Fibroblast of villous mesenchyme (primary cell): ENCODE measurements at regions not wholly inside any gene's neighbourhood (a gene's known extent, or its start where the extent isn't known, plus 50 kb on each side); places are given as distances from the start of the nearest gene placed in this dataset.

Experiments used
- DNase-seq: peaks from one replicate; pipeline ENCODE4 v3.0.0-alpha.2; 2010; ENCODE audit warnings: low read depth
- H3K4me3 ChIP-seq: 2 replicates; pipeline ENCODE4 v1.5.1; 2011; ENCODE audit warnings: low read depth, mild to moderate bottlenecking, low read length
- CTCF ChIP-seq: IDR thresholded peaks from 2 replicates; pipeline ENCODE4 v1.5.1; 2012; ENCODE audit warnings: low read depth, mild to moderate bottlenecking, low read length; ENCODE audit not compliant: insufficient read depth

GRCh38 chr2:122480501-122481243 is 725.2 kb downstream of the TSN start:
- no peak for DNase-seq
- no peak overlapping the region for H3K4me3 ChIP-seq
- no peak for TF ChIP-seq CTCF

DNA sequence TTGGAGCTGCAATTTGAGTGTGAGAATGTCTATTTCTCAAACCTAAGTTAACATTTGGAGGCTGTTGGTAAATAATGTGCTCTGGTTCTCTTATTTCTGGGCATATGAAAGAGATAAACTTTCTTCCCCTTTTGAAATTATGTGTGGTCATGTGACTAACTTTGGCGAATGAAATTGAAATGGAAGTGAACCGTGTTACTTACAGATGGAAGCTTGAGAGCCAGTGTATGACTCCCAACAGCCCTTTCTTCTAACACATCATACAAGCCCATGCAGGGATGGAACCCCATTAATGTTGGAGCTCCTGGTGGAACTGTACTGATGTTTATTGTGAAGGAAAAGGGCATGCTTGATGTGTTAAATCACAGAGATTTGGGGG is 725.8 kb downstream of the TSN start:
- H3K4me3 ChIP-seq, result no peak overlapping the region
- TF ChIP-seq CTCF, result no peak
- DNase-seq, result no peak

- H3K4me3 ChIP-seq, result no peak overlapping the region
- DNase-seq, result no peak
- no peak for TF ChIP-seq CTCF
These were observed 726.3 kb downstream of the TSN start for GRCh38 chr2:122481717-122482116.

DNA sequence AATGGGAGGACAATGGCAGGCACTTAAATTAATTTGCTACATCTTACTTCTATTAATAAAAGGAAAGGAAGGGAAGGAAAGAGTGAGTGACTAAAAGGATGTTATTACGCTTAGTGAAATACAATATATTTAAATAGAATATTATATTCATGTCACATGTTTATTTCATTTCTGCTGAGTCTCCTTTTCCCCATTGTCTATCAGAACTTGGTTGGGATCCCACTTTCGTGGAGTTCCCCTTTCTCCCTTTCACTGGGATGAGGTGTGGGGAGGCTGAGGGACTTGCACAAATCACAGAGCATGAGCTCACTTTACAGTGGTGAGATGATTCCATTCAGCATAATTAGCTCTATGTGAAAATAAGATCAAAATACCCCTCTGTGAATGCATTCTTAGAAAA is 730.6 kb downstream of the TSN start:
- TF ChIP-seq CTCF, result no peak
- no peak overlapping the region for H3K4me3 ChIP-seq
- DNase-seq, result no peak

DNA sequence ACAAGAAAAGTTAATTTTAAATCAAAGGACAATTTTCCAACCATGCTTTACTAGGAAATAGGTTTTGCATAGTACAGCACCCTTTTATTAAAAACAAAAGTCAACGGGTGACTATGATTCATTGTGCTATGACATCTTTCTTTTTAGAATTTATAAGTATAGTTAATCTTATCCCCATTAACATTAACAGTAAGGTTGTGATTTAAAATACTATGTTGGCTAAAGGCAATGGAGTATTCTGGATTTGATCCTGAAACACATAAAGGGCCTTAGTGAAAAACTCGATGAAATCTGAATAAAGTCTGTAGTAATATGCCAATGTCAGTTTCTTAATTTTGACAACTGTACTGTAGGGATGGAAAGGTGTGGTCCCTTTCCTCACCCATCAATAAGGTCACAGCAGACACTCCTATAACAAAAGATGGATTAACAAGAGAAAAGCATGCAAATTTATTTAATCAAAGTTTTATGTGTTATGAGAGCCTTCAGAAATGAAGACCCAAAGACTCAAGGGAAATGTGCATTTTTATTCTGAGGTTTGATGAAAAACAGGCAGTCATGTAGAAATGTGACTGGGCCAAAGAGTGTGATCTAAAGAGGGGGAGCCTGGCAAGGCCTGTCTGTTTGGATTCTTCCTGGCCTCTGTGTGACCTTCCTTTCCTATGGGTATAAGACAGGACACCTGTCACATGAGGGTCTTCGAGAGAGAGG is 731.4 kb downstream of the TSN start:
- no peak for TF ChIP-seq CTCF

DNA sequence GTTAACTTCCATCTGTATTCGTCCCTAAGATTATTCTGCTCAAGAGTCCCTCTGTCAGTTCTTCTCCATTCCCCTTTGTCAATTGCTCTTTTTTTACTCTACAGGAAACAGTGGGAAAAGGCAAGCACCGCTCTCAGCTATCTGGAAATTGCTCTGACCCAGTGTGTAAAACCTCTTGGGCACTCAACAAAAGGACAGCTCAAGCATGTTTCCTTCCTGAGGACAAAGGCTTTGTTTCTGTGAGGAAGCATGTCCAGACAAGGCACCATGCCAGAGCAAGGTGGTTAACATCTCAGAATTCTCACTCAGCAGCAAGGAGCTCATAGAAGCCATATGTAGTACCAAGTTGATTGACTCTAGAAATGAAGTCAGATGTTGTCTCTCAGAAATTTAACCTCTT is 735.6 kb downstream of the TSN start:
- TF ChIP-seq CTCF, result no peak
- H3K4me3 ChIP-seq, result no peak overlapping the region
- no peak for DNase-seq

More for the DNA sequence above, 731.4 kb downstream of the TSN start:
- no peak for DNase-seq
- H3K4me3 ChIP-seq, result no peak overlapping the region
